AG04449 (cell line): ENCODE measurements at regions not wholly inside any gene's neighbourhood (a gene's known extent, or its start where the extent isn't known, plus 50 kb on each side); places are given as distances from the start of the nearest gene placed in this dataset.

Source experiments
- CTCF ChIA-PET: fragments of 350-600 bp; formaldehyde crosslinking; extraction: SDS; loops from one replicate; lab custom pipeline; 2021; ENCODE audit warnings: antibody characterized with exemption; lab: Yijun Ruan, JAX
- POLR2A ChIA-PET: fragments of 400-600, 350-600 bp; formaldehyde crosslinking; extraction: SDS; loops from one replicate; lab custom pipeline; 2020; ENCODE audit warnings: antibody characterized with exemption, inconsistent platforms; lab: Yijun Ruan, JAX
- DNase-seq: peaks from one replicate; pipeline ENCODE4 v3.0.0-alpha.2; 2010; ENCODE audit warnings: low read depth, low spot score
- H3K4me3 ChIP-seq: 2 replicates; pipeline ENCODE4 v1.5.1; 2011; ENCODE audit warnings: low read depth, mild to moderate bottlenecking, control low read depth, low read length
- TF ChIP-seq, protein P1 (sequence below): IDR thresholded peaks from one replicate; pipeline ENCODE4 v1.5.1; 2011; ENCODE audit warnings: mild to moderate bottlenecking, moderate library complexity, low read length, control low read depth, inconsistent platforms; ENCODE audit not compliant: insufficient read depth; ENCODE audit errors: missing control alignments

GRCh38 chr2:104746299-104746698, 107.6 kb upstream of the POU3F3 start:
- CTCF ChIA-PET = interaction anchor here (1.1 kb wide), 1 partner anchor 103 kb away, joined by 3 read pairs; no protein-coding TSS in a partner anchor
- TF ChIP-seq, protein P1, sequence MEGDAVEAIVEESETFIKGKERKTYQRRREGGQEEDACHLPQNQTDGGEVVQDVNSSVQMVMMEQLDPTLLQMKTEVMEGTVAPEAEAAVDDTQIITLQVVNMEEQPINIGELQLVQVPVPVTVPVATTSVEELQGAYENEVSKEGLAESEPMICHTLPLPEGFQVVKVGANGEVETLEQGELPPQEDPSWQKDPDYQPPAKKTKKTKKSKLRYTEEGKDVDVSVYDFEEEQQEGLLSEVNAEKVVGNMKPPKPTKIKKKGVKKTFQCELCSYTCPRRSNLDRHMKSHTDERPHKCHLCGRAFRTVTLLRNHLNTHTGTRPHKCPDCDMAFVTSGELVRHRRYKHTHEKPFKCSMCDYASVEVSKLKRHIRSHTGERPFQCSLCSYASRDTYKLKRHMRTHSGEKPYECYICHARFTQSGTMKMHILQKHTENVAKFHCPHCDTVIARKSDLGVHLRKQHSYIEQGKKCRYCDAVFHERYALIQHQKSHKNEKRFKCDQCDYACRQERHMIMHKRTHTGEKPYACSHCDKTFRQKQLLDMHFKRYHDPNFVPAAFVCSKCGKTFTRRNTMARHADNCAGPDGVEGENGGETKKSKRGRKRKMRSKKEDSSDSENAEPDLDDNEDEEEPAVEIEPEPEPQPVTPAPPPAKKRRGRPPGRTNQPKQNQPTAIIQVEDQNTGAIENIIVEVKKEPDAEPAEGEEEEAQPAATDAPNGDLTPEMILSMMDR = no peak
- no peak overlapping the region for H3K4me3 ChIP-seq
- POLR2A ChIA-PET = no interaction called here
- DNase-seq = no peak

DNA sequence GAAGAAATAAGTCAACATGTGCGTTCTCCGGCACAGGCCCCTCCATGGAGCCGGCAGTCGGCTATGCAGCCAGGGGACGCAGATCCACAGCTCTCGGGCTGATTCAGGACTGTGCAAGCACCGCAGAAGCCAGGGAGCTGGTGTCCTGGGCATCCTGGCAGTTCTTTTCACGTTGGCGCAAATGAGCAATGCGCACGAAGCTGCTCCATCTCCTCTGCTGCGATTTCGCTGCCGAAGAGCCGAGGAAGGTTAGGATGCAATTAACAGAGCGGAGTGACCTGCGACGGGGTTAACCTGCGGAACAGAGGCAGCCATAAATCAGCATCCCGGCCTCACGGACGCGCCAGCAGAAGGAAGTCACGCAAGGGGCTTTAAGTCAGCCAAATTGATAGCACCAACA, 107.1 kb upstream of the POU3F3 start:
- no peak for DNase-seq
- CTCF ChIA-PET = interaction anchor here (1.1 kb wide), 1 partner anchor 103 kb away, joined by 3 read pairs; no protein-coding TSS in a partner anchor
- POLR2A ChIA-PET = no interaction called here

GRCh38 chr2:104749856-104750460, 104.0 kb upstream of the POU3F3 start:
- ChIA-PET CTCF (interaction anchor here (2.2 kb wide), 1 partner anchor 100 kb away, joined by 13 read pairs; no protein-coding TSS in a partner anchor), POLR2A (no interaction called here)
- TF ChIP-seq, protein P1 = no peak
- H3K4me3 ChIP-seq = no peak overlapping the region
- no peak for DNase-seq

More for the DNA sequence above, 107.1 kb upstream of the POU3F3 start:
- TF ChIP-seq, protein P1 = no peak
- no peak overlapping the region for H3K4me3 ChIP-seq

- no peak for DNase-seq
- ChIA-PET POLR2A (interaction anchor here (0.6 kb wide), 1 partner anchor 600 kb away, joined by 3 read pairs; no protein-coding TSS in a partner anchor), CTCF (interaction anchor here (2.8 kb wide), 1 partner anchor 97 kb away, joined by 13 read pairs; no protein-coding TSS in a partner anchor)
- TF ChIP-seq, protein P1 = no peak
- no peak overlapping the region for H3K4me3 ChIP-seq
Measured at GRCh38 chr2:104752504-104752903, 101.4 kb upstream of the POU3F3 start.

DNA sequence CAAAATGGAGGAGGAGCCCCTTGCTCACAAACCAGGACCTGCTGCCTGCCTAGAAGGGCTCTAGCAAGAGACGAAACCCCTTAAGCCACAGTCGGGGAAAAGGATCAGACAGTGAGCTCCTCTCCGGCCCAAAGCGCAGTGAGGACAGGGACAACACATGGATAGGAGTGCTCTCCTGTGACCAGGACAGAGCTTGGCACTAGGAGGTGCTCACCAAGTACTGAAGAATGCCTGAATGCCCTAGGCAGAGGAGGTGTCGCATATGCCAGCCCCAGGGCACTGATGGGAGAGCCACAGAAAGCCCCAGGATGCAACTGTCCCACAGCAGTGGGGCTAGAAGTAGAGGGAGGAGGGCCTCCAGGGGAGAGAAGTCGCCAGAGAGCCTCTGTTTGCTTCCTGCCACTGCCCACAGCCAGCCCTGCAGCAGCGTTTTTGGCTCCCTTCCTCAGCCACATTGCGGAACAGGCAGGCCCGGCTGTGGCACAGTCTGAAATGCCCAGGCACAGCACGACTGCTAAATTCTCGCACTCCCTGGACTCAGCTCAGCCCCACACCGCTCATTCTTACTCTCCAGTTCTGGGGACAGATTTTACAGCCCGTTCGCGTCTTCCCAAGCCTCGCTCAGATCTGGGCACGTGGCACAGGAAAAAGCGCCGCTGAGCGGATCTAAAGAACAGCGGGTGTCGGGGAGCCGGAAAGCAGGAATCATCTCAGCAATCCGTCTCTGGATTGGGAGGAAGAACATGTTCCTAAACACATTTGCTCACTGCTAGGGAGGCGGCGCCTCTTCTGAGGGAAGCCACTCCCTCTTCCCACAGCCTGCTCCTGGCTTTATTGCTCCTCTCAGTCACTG, 98.7 kb upstream of the POU3F3 start:
- POLR2A ChIA-PET = no interaction called here
- no peak for DNase-seq
- TF ChIP-seq, protein P1 = peak; percentile 8
- CTCF ChIA-PET = interaction anchor here (2.8 kb wide), 1 partner anchor 94 kb away, joined by 13 read pairs; no protein-coding TSS in a partner anchor
- H3K4me3 ChIP-seq = no peak overlapping the region

DNA sequence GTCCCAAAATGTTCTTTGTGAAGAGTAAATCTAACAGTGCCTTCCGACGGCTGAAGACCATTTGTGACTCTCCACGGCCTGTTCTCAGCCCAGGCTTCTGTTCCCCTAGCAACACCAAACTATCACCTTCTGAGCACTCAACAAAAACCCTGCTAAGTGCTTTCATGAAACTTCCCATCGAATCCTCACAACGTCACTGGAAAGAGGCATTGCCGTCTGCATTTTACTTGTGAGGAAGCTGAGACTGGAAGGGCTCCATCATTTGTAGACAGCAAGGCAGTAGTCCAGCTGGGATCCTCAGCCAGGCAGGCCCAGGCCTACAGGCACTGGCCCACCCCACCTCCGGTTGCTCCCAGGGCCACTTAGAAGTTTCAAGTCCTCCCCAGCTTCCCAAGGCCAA, 97.8 kb upstream of the POU3F3 start:
- DNase-seq = no peak
- CTCF ChIA-PET = interaction anchor here (0.6 to 2.5 kb wide), 2 partner anchors 93 to 813 kb away, joined by 3 to 17 read pairs; no protein-coding TSS in a partner anchor
- no peak overlapping the region for H3K4me3 ChIP-seq
- POLR2A ChIA-PET = no interaction called here
- TF ChIP-seq, protein P1 = no peak
